Forelimb muscle (tissue), 1 donor: ENCODE measurements at regions not wholly inside any gene's neighbourhood (a gene's known extent, or its start where the extent isn't known, plus 50 kb on each side); places are given as distances from the start of the nearest gene placed in this dataset.

Experiments used
- DNase-seq: peaks from one replicate; pipeline ENCODE4 v3.0.0-alpha.2; 2013; ENCODE audit warnings: low read depth

GRCh38 chr4:166363198-166363597, 490.2 kb downstream of the TLL1 start:
- DNase-seq: no peak

- no peak for DNase-seq
Measured at GRCh38 chr4:166366012-166366411, 493.0 kb downstream of the TLL1 start.

- no peak for DNase-seq
Measured at GRCh38 chr4:166377578-166377977, 504.5 kb downstream of the TLL1 start.

GRCh38 chr4:166386491-166387360, 513.7 kb downstream of the TLL1 start:
- DNase-seq: no peak

- no peak for DNase-seq
Measured at GRCh38 chr4:166391501-166391900, 518.5 kb downstream of the TLL1 start.

- DNase-seq: no peak
Measured at GRCh38 chr4:166399021-166399420, 526.0 kb downstream of the TLL1 start.

- no peak for DNase-seq
Measured at GRCh38 chr4:166400270-166400894, 527.3 kb downstream of the TLL1 start.

- no peak for DNase-seq
Measured at GRCh38 chr4:166413356-166413755, 540.3 kb downstream of the TLL1 start.

GRCh38 chr4:166414431-166414830, 541.4 kb downstream of the TLL1 start:
- no peak for DNase-seq

- no peak for DNase-seq
Measured at GRCh38 chr4:166415749-166416148, 542.7 kb downstream of the TLL1 start.

- DNase-seq: no peak
Measured at GRCh38 chr4:166421556-166422156, 548.6 kb downstream of the TLL1 start.

GRCh38 chr4:166422475-166422874, 549.4 kb downstream of the TLL1 start:
- no peak for DNase-seq

GRCh38 chr4:166426300-166426863, 553.3 kb downstream of the TLL1 start:
- DNase-seq: no peak

GRCh38 chr4:166432125-166432524, 559.1 kb downstream of the TLL1 start:
- no peak for DNase-seq

- no peak for DNase-seq
Measured at GRCh38 chr4:166432842-166433241, 559.8 kb downstream of the TLL1 start.

GRCh38 chr4:166435449-166435848, 562.4 kb downstream of the TLL1 start:
- DNase-seq: no peak

- no peak for DNase-seq
Measured at GRCh38 chr4:166458756-166459155, 585.7 kb downstream of the TLL1 start.

GRCh38 chr4:166459621-166460020, 586.6 kb downstream of the TLL1 start:
- no peak for DNase-seq

- no peak for DNase-seq
Measured at GRCh38 chr4:166460769-166461550, 587.9 kb downstream of the TLL1 start.

GRCh38 chr4:166481055-166481454, 608.0 kb downstream of the TLL1 start:
- no peak for DNase-seq

- DNase-seq: no peak
Measured at GRCh38 chr4:166481739-166482138, 608.7 kb downstream of the TLL1 start.

- no peak for DNase-seq
Measured at GRCh38 chr4:166482758-166483157, 609.7 kb downstream of the TLL1 start.
